ENCODE measurements at regions not wholly inside any gene's neighbourhood (a gene's known extent, or its start where the extent isn't known, plus 50 kb on each side); places are given as distances from the start of the nearest gene placed in this dataset.

DNA sequence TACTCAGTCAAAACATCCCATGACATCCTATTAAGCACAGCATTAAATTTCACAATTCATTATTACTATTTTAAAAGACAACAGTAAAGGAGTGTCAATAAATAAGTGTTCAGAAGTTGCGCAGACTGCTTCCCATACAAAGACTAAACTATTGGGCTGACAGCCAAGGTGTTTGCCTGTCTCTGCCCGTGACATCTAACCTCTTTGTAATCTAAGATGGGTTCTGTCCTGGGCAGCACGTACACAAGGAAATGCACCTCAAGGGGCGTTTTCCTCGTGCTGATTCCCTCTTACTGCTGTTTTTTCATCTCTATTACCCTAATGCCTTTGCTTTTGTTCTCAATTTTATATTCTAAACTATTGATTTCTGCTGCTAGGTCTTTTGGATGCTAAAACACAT, 216.3 kb downstream of the NHLRC3 start (continued):
- TF ChIP-seq, protein P1, sequence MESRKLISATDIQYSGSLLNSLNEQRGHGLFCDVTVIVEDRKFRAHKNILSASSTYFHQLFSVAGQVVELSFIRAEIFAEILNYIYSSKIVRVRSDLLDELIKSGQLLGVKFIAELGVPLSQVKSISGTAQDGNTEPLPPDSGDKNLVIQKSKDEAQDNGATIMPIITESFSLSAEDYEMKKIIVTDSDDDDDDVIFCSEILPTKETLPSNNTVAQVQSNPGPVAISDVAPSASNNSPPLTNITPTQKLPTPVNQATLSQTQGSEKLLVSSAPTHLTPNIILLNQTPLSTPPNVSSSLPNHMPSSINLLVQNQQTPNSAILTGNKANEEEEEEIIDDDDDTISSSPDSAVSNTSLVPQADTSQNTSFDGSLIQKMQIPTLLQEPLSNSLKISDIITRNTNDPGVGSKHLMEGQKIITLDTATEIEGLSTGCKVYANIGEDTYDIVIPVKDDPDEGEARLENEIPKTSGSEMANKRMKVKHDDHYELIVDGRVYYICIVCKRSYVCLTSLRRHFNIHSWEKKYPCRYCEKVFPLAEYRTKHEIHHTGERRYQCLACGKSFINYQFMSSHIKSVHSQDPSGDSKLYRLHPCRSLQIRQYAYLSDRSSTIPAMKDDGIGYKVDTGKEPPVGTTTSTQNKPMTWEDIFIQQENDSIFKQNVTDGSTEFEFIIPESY (CRISPR knock-in tag; IDR thresholded peaks at IDR 0.05) = no peak
- TF ChIP-seq NFATC3 (IDR thresholded peaks at IDR 0.05) = no peak

DNA sequence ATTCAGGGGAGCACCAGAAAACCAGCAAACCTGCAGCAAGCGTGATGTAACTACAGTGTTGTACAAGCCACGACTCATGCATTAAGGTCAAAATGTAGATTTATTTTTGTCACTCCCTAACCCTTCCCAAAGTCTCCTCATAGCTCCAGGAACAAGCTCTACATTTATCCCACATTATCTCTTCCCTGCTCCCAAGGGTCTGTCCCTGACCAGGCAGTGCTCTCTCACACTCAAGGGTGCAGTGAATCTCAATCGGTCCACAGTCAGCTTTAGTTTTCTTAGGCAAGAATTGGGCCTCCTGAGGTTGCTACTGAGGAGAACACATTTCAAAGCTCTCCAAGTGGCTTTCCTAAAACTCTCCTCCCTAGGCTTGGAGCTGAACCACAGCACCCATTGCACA, 219.4 kb downstream of the NHLRC3 start:
- Histone ChIP-seq H3K9me3 (replicated peaks; ENCODE audit: control insufficient read depth, insufficient read depth, low read depth, low read length) (no peaks in the 10 kb centered on the region), H3K9me1 (ENCODE audit: control insufficient read depth, insufficient read depth, low read length) (no peaks in the 10 kb centered on the region), H3K27ac (ENCODE audit: extremely low read depth, low read depth, low read length) (no peak overlapping the region), H4K20me1 (replicated peaks; ENCODE audit: control insufficient read depth, insufficient read depth, low read length) (no peaks in the 10 kb centered on the region), H3K79me2 (ENCODE audit: control insufficient read depth, insufficient read depth, low read length) (no peaks in the 10 kb centered on the region), H2AFZ (ENCODE audit: low read depth, low read length) (no peak overlapping the region), H3K4me2 (ENCODE audit: insufficient read depth, low read length) (no peak overlapping the region), H3K36me3 (ENCODE audit: control insufficient read depth, insufficient read depth, low read length) (no peaks in the 10 kb centered on the region), H3K4me3 (no peak overlapping the region), H3K27me3 (ENCODE audit: control insufficient read depth in 2 of 2, insufficient read depth in 2 of 2, low read length in 2 of 2) (no peaks in the 10 kb centered on the region), H3K9ac (ENCODE audit: insufficient read depth in 1 of 2, low read depth in 2 of 2, low read length in 2 of 2) (no peak overlapping the region), H3K4me1 (replicated peaks in 1 of 2; ENCODE audit: control insufficient read depth in 2 of 2, insufficient read depth in 2 of 2, low read length in 2 of 2) (no peaks in the 10 kb centered on the region)
- FAIRE-seq (no peak), DNase-seq (ENCODE audit: extremely low read depth in 1 of 4, low spot score in 3 of 4) (no peak), ATAC-seq (no peak)
- POLR2A ChIA-PET = no interaction called here
- in situ Hi-C loops (cut with MboI) = no loop called here
- 0% methylated on average over 2 of the region's 3 CpGs for WGBS (ENCODE audit: insufficient coverage, low coverage, missing lambda C conversion rate)
- intact Hi-C loops (cut with micrococcal nuclease) = no loop called here
- CTCF ChIA-PET (ENCODE audit: low intra/inter-chr PET ratio) = no interaction called here
- BruUV-seq (replicated peaks) = no TSS peak
- TF ChIP-seq, protein P2, sequence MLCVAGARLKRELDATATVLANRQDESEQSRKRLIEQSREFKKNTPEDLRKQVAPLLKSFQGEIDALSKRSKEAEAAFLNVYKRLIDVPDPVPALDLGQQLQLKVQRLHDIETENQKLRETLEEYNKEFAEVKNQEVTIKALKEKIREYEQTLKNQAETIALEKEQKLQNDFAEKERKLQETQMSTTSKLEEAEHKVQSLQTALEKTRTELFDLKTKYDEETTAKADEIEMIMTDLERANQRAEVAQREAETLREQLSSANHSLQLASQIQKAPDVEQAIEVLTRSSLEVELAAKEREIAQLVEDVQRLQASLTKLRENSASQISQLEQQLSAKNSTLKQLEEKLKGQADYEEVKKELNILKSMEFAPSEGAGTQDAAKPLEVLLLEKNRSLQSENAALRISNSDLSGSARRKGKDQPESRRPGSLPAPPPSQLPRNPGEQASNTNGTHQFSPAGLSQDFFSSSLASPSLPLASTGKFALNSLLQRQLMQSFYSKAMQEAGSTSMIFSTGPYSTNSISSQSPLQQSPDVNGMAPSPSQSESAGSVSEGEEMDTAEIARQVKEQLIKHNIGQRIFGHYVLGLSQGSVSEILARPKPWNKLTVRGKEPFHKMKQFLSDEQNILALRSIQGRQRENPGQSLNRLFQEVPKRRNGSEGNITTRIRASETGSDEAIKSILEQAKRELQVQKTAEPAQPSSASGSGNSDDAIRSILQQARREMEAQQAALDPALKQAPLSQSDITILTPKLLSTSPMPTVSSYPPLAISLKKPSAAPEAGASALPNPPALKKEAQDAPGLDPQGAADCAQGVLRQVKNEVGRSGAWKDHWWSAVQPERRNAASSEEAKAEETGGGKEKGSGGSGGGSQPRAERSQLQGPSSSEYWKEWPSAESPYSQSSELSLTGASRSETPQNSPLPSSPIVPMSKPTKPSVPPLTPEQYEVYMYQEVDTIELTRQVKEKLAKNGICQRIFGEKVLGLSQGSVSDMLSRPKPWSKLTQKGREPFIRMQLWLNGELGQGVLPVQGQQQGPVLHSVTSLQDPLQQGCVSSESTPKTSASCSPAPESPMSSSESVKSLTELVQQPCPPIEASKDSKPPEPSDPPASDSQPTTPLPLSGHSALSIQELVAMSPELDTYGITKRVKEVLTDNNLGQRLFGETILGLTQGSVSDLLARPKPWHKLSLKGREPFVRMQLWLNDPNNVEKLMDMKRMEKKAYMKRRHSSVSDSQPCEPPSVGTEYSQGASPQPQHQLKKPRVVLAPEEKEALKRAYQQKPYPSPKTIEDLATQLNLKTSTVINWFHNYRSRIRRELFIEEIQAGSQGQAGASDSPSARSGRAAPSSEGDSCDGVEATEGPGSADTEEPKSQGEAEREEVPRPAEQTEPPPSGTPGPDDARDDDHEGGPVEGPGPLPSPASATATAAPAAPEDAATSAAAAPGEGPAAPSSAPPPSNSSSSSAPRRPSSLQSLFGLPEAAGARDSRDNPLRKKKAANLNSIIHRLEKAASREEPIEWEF (CRISPR knock-in tag; IDR thresholded peaks at IDR 0.05) = no peak
- TF ChIP-seq COPS2 (conservative IDR thresholded peaks at IDR 0.05) (no peak), ZNF239 (CRISPR knock-in tag; IDR thresholded peaks at IDR 0.05) (no peak), SMC3 (conservative IDR thresholded peaks at IDR 0.05; ENCODE audit: insufficient read depth, low read depth, low read length) (no peak), BRF1 (IDR thresholded peaks at IDR 0.05; ENCODE audit: borderline replicate concordance, extremely low read depth, insufficient read length) (no peak), BDP1 (IDR thresholded peaks at IDR 0.05; ENCODE audit: insufficient read depth, insufficient read length) (no peak), ZSCAN32 (CRISPR knock-in tag; IDR thresholded peaks at IDR 0.05) (no peak), PHB (CRISPR knock-in tag; IDR thresholded peaks at IDR 0.05) (no peak), MBD2 (IDR thresholded peaks at IDR 0.05; ENCODE audit: borderline replicate concordance, low read depth) (no peak), GTF2A2 (tag; IDR thresholded peaks at IDR 0.05) (no peak), CCAR2 (IDR thresholded peaks at IDR 0.05; ENCODE audit: low read depth, low read length) (no peak), DNMT1 (IDR thresholded peaks at IDR 0.05) (no peak), HMG20A (CRISPR knock-in tag; conservative IDR thresholded peaks at IDR 0.05) (no peak)
- TF ChIP-seq, protein P3, sequence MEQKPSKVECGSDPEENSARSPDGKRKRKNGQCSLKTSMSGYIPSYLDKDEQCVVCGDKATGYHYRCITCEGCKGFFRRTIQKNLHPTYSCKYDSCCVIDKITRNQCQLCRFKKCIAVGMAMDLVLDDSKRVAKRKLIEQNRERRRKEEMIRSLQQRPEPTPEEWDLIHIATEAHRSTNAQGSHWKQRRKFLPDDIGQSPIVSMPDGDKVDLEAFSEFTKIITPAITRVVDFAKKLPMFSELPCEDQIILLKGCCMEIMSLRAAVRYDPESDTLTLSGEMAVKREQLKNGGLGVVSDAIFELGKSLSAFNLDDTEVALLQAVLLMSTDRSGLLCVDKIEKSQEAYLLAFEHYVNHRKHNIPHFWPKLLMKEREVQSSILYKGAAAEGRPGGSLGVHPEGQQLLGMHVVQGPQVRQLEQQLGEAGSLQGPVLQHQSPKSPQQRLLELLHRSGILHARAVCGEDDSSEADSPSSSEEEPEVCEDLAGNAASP (IDR thresholded peaks at IDR 0.05) = no peak
